Neural cell (in vitro differentiated cells): ENCODE measurements at regions not wholly inside any gene's neighbourhood (a gene's known extent, or its start where the extent isn't known, plus 50 kb on each side); places are given as distances from the start of the nearest gene placed in this dataset.

Source experiments
- H2AFZ ChIP-seq: fragments of 200-600, 300-800 bp; sonication (generic), shearing (Covaris generic); 2 replicates; pipeline ENCODE4 v1.6.0; 2014; ENCODE audit warnings: low read depth, mild to moderate bottlenecking, antibody characterized with exemption, low read length, moderate library complexity
- H3F3A ChIP-seq: fragments of 200-600 bp; shearing (Covaris generic); 2 replicates; pipeline ENCODE4 v1.6.1; 2016; ENCODE audit warnings: mild to moderate bottlenecking, moderate library complexity, mixed read lengths, antibody characterized with exemption, low read length; ENCODE audit not compliant: insufficient read depth, poor library complexity, severe bottlenecking
- H3K27ac ChIP-seq: fragments of 200-600, 300-800 bp; sonication (generic), shearing (Covaris generic); 2 replicates; pipeline ENCODE4 v1.5.1; 2014; ENCODE audit warnings: mild to moderate bottlenecking, low read length, moderate library complexity
- H3K27me3 ChIP-seq: fragments of 300-800, 200-600 bp; sonication (generic), shearing (Covaris generic); 2 replicates; pipeline ENCODE4 v1.6.0; 2014; ENCODE audit warnings: mild to moderate bottlenecking, low read depth, low read length, moderate library complexity; ENCODE audit not compliant: insufficient read depth
- H3K36me3 ChIP-seq: fragments of 300-800, 200-600 bp; sonication (generic), shearing (Covaris generic); 2 replicates; pipeline ENCODE4 v1.5.1; 2014; ENCODE audit warnings: mild to moderate bottlenecking, antibody characterized with exemption, low read length, moderate library complexity; ENCODE audit not compliant: insufficient read depth
- H3K4me2 ChIP-seq: fragments of 300-800, 200-600 bp; sonication (generic), shearing (Covaris generic); 2 replicates; pipeline ENCODE4 v1.6.0; 2014; ENCODE audit warnings: mild to moderate bottlenecking, low read length
- H3K4me3 ChIP-seq: fragments of 300-800, 200-600 bp; sonication (generic), shearing (Covaris generic); 2 replicates; pipeline ENCODE4 v1.5.1; 2014; ENCODE audit warnings: mild to moderate bottlenecking, low read length, moderate library complexity
- H3K79me2 ChIP-seq: fragments of 200-600 bp; shearing (Covaris generic); replicated peaks from 2 replicates; pipeline ENCODE4 v1.6.0; 2014; ENCODE audit warnings: mild to moderate bottlenecking, low read length, moderate library complexity; ENCODE audit not compliant: insufficient read depth
- H3K9ac ChIP-seq: fragments of 300-800, 200-600 bp; sonication (generic), shearing (Covaris generic); 2 replicates; pipeline ENCODE4 v1.6.1; 2016; ENCODE audit warnings: mild to moderate bottlenecking, low read length, mixed read lengths
- H3K9me2 ChIP-seq: fragments of 200-600 bp; shearing (Covaris generic); 2 replicates; pipeline ENCODE4 v1.6.1; 2016; ENCODE audit warnings: mild to moderate bottlenecking, low read length, mixed read lengths; ENCODE audit not compliant: insufficient read depth
- H3K9me3 ChIP-seq: fragments of 200-600, 300-800 bp; sonication (generic), shearing (Covaris generic); 2 replicates; pipeline ENCODE4 v1.6.1; 2016; ENCODE audit warnings: mild to moderate bottlenecking, mixed run types, low read length, moderate library complexity, mixed read lengths
- H4K20me1 ChIP-seq: fragments of 200-600 bp; shearing (Covaris generic); 2 replicates; pipeline ENCODE4 v1.6.1; 2016; ENCODE audit warnings: mild to moderate bottlenecking, mixed run types; ENCODE audit not compliant: insufficient read depth
- CTCF ChIP-seq: fragments of 450-650 bp; IDR thresholded peaks from 2 replicates; pipeline ENCODE4 v1.5.1; 2014; ENCODE audit warnings: antibody characterized with exemption, mild to moderate bottlenecking, moderate library complexity; ENCODE audit not compliant: poor library complexity, severe bottlenecking
- EP300 ChIP-seq: fragments of 450-650 bp; conservative IDR thresholded peaks from 2 replicates; pipeline ENCODE4 v1.6.1; 2014; ENCODE audit warnings: antibody characterized with exemption, mild to moderate bottlenecking, moderate library complexity; ENCODE audit not compliant: poor library complexity, severe bottlenecking
- EZH2 ChIP-seq: fragments of 200-600, 300-800 bp; shearing (Covaris generic), sonication (generic); IDR thresholded peaks from 2 replicates; pipeline ENCODE4 v1.6.1; 2014; ENCODE audit warnings: antibody characterized with exemption, low read length, borderline replicate concordance, mild to moderate bottlenecking; ENCODE audit not compliant: insufficient read depth, poor library complexity, severe bottlenecking
- MXI1 ChIP-seq: fragments of 450-650 bp; conservative IDR thresholded peaks from 2 replicates; pipeline ENCODE4 v1.6.1; 2014; ENCODE audit warnings: antibody characterized with exemption, mild to moderate bottlenecking; ENCODE audit not compliant: poor library complexity, severe bottlenecking
- POLR2AphosphoS5 ChIP-seq: IDR thresholded peaks from 2 replicates; pipeline ENCODE4 v1.6.1; 2012
- RAD21 ChIP-seq: fragments of 450-650 bp; conservative IDR thresholded peaks from 2 replicates; pipeline ENCODE4 v1.6.1; 2014; ENCODE audit warnings: antibody characterized with exemption, mild to moderate bottlenecking, moderate library complexity
- REST ChIP-seq: IDR thresholded peaks from 2 replicates; pipeline ENCODE4 v1.6.1; 2012; ENCODE audit warnings: borderline replicate concordance
- SMC3 ChIP-seq: fragments of 450-650 bp; conservative IDR thresholded peaks from 2 replicates; pipeline ENCODE4 v1.6.1; 2014; ENCODE audit warnings: antibody characterized with exemption, mild to moderate bottlenecking, moderate library complexity; ENCODE audit not compliant: poor library complexity
- TAF1 ChIP-seq: IDR thresholded peaks from 2 replicates; pipeline ENCODE4 v1.6.1; 2012; ENCODE audit warnings: low read depth

- no peak for TF ChIP-seq MXI1
- TF ChIP-seq POLR2AphosphoS5, result no peak
- no peak for TF ChIP-seq EP300
- TF ChIP-seq TAF1, result no peak
- no peak for TF ChIP-seq CTCF
- TF ChIP-seq SMC3, result no peak
- no peak for TF ChIP-seq RAD21
- TF ChIP-seq REST, result no peak
- no peak for TF ChIP-seq EZH2
Measured at GRCh38 chr18:56108478-56109367, 520.7 kb upstream of the TCF4 start.

GRCh38 chr18:56107821-56108477 is 520.0 kb upstream of the TCF4 start:
- H3F3A ChIP-seq, result no peaks in the 10 kb centered on the region
- no peak overlapping the region for H2AFZ ChIP-seq

More at GRCh38 chr18:56108478-56109367, 520.7 kb upstream of the TCF4 start:
- Histone ChIP-seq H3K9ac (no peak overlapping the region), H3K36me3 (no peaks in the 10 kb centered on the region), H3K4me3 (no peak overlapping the region), H3K9me2 (no peaks in the 10 kb centered on the region), H3F3A (no peaks in the 10 kb centered on the region), H3K79me2 (no peaks in the 10 kb centered on the region), H2AFZ (no peak overlapping the region), H4K20me1 (no peaks in the 10 kb centered on the region), H3K9me3 (no peaks in the 10 kb centered on the region), H3K27ac (no peak overlapping the region), H3K4me2 (no peak overlapping the region), H3K27me3 (no peaks in the 10 kb centered on the region)

More at GRCh38 chr18:56107821-56108477, 520.0 kb upstream of the TCF4 start:
- Histone ChIP-seq H3K9me2 (no peaks in the 10 kb centered on the region), H3K4me3 (no peak overlapping the region), H3K9ac (no peak overlapping the region), H3K4me2 (no peak overlapping the region), H3K27ac (no peak overlapping the region), H3K9me3 (no peaks in the 10 kb centered on the region), H3K79me2 (no peaks in the 10 kb centered on the region), H4K20me1 (no peaks in the 10 kb centered on the region), H3K27me3 (no peaks in the 10 kb centered on the region), H3K36me3 (no peaks in the 10 kb centered on the region)
- TF ChIP-seq POLR2AphosphoS5 (no peak), EP300 (no peak), TAF1 (no peak), MXI1 (no peak), RAD21 (no peak), SMC3 (no peak), CTCF (no peak), EZH2 (no peak), REST (no peak)
